Activated CD8-positive, alpha-beta memory T cell treated with anti-CD3 and anti-CD28 coated beads for 24 hours (primary cell): ENCODE measurements at regions not wholly inside any gene's neighbourhood (a gene's known extent, or its start where the extent isn't known, plus 50 kb on each side); places are given as distances from the start of the nearest gene placed in this dataset.

Experiments used
- DNase-seq: peaks from one replicate; pipeline ENCODE4 v3.0.0-alpha.2; 2020

DNA sequence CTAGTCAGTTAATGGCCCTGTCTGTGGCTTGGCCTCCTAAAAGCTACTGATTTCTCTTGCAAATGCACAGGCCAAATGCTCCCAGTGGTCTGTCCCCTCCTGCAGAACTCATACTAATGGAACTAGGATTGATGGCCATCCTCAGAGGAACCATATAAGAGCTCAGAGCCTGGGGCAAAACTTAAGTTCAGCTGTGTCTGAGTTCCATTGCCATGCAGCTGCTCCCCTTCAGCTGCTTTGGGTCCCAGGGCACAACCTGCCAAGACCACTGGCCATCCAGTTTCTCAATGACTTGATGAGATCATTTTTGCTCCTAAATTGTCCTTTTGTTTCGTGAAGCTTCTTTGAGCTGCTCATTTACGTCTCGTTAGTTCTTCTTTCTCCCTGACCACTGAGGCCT is 529.5 kb upstream of the TBL1XR1 start:
- DNase-seq: no peak

- DNase-seq: no peak
These were observed 532.8 kb upstream of the TBL1XR1 start for GRCh38 chr3:177729956-177730681.

DNA sequence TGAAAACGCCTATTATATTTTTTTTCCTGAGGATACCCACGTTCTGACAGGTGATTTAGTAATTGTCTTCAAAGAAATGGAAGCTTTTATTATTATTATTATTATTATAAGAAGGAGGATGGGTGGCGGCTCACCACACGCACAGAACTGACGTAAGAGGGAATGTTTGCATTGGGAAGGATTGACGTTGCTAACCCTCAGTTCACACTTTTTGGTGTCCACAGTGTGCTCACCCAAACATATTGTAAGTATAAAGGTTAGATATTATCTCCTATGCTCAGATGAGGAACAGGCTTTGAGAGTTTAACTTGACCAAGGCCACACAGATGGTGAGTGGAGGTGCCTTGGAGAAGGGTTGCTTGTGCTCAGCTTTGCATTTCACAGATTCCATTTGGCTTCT is 533.5 kb upstream of the TBL1XR1 start:
- DNase-seq: no peak

- no peak for DNase-seq
These were observed 534.5 kb upstream of the TBL1XR1 start for GRCh38 chr3:177731644-177732268.

DNA sequence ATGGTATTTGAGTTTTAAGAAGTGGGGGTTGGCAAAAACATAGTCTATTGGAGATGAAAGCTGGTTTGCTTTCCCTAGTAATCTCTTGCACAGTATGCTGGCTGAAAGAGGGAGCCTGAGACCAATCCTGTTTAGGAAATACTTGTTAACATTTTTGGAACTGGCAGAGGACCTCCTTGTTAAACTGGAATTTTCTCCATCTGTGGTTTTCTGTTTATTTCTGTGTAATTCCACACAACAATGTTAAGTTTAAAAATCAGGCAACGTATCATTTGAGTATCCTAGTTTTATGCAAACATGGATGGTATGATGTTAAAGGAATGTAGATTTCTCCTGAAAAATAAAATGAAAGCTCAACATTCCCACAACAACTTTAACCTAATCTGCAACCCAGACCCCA is 536.0 kb upstream of the TBL1XR1 start:
- DNase-seq: no peak

DNA sequence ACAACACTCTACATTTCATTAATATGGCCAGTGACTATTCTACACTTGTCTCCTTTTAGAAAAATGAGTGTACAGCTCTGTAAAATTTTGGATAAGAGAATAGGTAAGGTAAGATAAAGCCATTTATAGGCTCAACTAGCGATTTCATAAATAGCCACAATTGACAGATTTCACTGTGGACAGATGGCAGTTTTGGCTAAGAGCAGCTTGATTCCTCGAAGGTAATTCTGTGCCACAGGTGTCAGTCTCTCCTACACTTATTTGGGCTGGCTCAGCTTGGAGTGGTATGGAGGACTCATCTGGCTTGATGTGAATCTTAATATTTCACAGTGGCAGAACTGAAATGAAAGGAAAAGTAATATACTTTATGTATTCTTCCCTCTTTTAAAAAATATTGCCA is 536.7 kb upstream of the TBL1XR1 start:
- DNase-seq: no peak

- DNase-seq: no peak
These were observed 538.1 kb upstream of the TBL1XR1 start for GRCh38 chr3:177735431-177735830.

DNA sequence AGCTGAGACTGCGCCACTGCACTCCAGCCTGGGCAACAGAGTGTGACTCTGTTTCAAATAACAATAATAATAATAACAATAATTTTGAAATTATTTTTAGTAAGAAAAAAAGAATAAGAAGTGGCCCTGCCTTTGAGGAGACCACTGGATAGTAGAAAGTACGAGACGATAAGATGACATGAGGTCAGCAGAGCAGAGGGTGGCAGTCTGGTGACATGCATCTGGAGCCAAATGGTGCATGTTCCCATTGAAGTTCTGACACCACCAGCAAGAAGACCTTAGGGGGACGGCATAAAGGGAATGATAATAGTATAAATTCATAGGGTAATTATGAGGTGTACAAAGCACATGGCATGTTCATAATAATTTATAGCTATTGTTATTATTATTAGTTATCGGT is 542.2 kb upstream of the TBL1XR1 start:
- DNase-seq: no peak

DNA sequence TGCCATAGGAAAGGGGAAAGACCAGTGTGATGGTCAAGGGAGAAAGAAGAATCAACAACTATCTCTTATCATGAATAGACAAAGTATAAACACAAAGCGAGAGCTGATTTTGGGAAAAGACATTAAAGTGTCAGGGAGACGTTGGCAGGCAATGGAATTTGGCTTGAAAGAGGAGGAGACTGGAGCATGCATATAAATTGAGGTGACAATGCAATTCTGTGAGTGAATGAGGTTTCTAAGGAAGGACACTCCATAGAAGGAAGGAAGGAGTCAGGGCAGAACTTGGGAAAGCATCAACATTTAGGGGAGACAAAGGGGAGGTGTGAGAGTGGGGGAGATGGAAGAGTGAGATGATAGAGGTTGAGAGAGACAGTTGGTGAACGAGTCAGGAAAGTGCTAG is 543.0 kb upstream of the TBL1XR1 start:
- no peak for DNase-seq

DNA sequence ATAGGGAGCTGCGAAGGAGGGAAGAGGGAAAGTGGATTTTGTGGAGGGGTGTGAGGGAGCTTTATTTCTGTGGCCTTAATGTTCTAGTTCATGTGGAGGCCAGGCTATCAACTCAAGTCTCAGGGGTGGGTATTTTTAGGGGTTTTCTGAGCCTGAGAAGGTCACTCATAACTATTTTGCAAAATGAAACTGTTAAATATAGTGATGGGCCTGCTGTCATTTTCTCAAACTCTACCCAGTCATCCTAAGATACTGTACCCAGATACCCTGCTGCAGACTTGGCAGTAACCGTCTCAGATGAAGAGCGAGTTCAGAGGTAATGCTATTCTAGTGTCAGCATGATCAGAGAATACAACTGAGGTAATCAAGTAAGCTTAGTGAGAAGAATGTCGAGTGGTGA is 545.0 kb upstream of the TBL1XR1 start:
- no peak for DNase-seq

DNA sequence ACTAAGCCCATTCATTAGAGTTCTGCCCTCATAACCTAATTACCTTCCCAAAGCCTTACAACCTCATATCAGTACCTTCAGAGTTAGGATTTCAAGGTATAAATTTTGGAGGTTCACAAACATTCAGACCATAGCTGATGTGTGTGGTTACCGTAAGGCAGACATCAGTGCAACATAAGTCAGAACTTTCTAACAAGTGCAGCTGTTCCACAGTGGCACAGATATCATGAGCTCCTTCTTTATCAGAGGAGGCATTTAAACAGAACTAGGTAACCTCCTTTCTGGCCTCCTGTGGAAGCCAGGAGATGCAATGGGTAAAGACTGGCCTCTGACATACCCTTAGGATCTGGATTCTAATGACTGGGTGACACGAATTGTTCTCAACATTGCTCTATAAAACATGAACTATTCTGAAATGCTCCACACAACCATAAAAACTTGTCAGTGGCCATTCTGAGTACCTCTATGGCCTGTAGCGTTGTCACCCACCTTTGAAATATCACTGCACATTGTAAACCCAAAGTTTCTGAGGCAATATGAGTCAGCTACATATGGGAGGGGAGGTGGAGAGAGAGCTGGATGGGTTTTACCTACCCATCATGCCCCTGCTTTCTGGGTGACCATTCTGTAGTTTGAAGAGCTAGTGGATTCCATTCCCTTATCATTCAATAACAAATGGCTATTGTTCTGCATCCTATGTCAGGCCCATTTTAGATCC is 546.0 kb upstream of the TBL1XR1 start:
- no peak for DNase-seq

DNA sequence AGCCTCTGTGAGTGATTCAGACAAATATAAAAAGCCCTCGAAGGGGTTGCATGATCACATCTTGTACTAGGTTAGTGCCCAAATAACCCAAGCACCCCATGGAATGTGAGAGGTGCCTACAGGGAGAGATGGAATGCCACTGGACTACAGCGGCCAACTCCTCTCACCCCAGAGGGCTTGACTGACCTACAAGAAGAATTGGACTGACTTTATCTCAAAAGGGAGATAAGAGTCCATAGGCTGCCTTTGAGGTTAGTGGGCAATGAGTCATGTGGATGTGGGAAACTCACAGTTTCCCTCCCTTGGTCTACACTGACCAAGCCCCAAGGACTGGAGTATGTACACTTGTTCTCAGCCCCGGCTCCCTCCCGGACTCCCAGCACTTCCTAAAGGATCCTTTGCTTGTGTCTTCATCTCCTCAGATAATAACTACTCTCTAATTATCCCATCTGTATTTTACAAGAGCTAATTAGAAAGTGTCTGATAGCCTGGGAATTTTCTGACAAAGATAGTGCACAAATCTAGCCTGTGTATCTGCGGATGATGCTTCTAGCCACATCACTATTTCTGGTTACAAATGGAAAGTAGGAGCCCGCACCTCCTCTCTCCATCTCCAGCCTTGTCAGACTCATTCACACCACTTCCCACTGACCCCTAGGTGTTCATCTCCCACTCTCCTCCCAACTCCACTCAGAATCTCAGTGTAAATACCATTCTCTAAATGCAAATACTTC is 547.8 kb upstream of the TBL1XR1 start:
- no peak for DNase-seq

- DNase-seq: no peak
These were observed 548.3 kb upstream of the TBL1XR1 start for GRCh38 chr3:177745607-177746005.

- DNase-seq: no peak
These were observed 549.2 kb upstream of the TBL1XR1 start for GRCh38 chr3:177746337-177746933.

DNA sequence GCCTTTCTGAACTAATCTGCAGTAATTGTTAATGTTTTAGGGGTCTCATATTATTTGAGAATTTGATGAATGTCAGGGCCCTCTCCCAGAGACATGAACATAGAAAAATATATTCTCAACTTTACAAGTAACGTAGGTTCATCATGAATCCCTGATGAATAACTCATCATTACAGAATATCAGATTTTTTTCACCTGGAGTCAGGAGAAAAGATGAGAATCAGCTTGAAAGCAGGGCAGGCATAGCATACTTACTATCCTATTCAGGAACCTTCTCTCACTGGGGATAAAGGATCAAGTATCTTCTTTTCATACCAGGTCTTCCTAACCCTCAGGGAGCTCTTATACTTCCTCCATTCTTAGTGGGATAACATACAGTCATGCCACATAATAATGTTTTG is 552.6 kb upstream of the TBL1XR1 start:
- no peak for DNase-seq

DNA sequence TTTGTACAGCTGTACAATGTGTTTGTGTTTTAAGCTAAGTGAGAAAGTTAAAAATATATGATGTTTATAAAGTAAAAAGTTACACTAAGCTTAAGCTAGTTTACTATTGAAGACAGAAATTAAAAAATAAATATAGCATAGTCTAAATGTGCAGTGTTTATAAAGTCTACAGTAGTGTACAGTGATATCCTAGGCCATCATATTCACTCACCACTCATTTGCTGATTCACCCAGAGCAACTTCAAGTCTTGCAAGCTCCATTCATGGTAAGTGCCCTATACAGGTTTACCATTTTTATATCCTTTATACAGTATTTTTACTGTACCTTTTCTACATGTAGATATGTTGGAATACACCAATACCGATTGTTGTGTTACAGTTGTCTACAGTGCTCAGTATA is 553.2 kb upstream of the TBL1XR1 start:
- DNase-seq: no peak

DNA sequence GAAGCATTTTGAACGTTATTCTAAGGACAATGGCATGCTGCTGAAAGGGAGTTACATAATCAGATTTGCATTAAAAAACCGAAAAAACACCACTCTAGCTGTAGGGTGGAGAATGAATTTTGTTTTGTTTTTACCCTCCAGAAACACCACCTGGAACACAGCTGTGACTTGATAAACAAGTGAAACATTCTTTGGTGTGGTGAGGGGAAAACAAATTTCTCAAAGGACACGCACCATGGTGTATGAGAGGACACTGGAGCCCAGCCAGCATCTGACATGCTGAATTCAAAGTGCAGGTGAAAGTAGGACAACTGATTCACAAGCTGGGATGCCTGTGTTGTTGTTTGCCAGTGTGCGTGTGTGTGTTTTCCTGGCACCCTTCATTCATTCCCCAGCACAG is 554.5 kb upstream of the TBL1XR1 start:
- no peak for DNase-seq

GRCh38 chr3:177752831-177753230 is 555.5 kb upstream of the TBL1XR1 start:
- no peak for DNase-seq

GRCh38 chr3:177753451-177754155 is 556.3 kb upstream of the TBL1XR1 start:
- DNase-seq: no peak

DNA sequence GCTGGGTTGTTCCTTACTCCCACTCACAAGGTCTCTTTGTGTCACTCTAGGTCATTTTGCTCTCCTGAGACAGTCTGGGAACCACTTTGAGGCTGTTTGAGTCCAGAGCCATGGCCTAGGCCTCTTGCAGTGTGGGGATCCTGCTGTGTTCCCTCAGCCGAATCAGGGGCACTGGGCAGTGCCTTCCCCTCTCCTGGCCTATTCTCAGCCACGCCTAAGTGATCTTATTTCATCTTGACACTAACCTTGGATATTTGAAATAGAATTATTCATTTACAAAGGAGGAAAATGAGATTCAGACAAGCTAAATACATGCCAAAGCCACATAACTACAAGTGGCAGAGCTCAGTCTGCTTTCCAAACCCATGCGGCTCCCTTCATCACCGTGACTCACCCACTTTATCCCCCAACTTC is 557.2 kb upstream of the TBL1XR1 start:
- no peak for DNase-seq

- no peak for DNase-seq
These were observed 560.8 kb upstream of the TBL1XR1 start for GRCh38 chr3:177758126-177758525.

DNA sequence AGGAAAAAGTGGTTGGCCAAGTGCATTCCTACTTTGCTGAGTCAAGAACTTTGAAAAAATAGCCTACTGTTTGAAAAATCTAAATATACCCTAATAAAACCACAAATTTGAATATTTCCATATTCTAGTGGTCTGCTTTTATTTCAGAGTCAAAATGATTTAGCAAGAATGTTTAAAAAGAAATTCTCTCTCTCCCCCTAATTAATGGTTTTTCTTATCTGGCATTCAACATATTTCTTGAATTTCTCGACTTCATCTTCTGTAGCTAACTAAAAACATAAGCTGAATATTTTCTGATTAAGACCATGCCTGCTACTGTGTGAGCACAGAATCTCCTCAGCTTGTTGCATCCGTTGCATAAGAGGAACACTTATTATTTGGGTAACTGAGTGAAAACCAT is 563.5 kb upstream of the TBL1XR1 start:
- DNase-seq: no peak
